ENCODE measurements at regions not wholly inside any gene's neighbourhood (a gene's known extent, or its start where the extent isn't known, plus 50 kb on each side); places are given as distances from the start of the nearest gene placed in this dataset.

GRCh38 chr12:38144049-38144448 lies 172.5 kb upstream of the ALG10B start:
- Histone ChIP-seq H3K9ac (no peak overlapping the region), H3K27me3 (ENCODE audit: insufficient read depth) (no peaks in the 10 kb centered on the region), H3K36me3 (replicated peaks in 1 of 2; ENCODE audit: control insufficient read depth in 1 of 2, insufficient read depth in 2 of 2, low read length in 1 of 2) (no peaks in the 10 kb centered on the region), H3K9me2 (no peaks in the 10 kb centered on the region), H3K9me3 (no peaks in the 10 kb centered on the region), H4K20me1 (ENCODE audit: insufficient read depth) (no peaks in the 10 kb centered on the region), H2AFZ (ENCODE audit: low read depth) (no peak overlapping the region), H3K27ac (ENCODE audit: low read depth in 2 of 2, low read length in 1 of 2) (no peak overlapping the region), H3K4me1 (ENCODE audit: control insufficient read depth in 1 of 2, insufficient read depth in 2 of 2, low read depth in 1 of 2, low read length in 1 of 2) (no peaks in the 10 kb centered on the region), H3F3A (replicated peaks; ENCODE audit: insufficient read depth) (peaks cover 4% of the 10 kb centered on the region), H3K4me2 (no peak overlapping the region), H3K79me2 (ENCODE audit: insufficient read depth) (no peaks in the 10 kb centered on the region), H3K4me3 (ENCODE audit: low read depth in 2 of 2, low read length in 1 of 2) (no peak overlapping the region)
- TF ChIP-seq IRF3 (IDR thresholded peaks at IDR 0.05; ENCODE audit: low read depth, low read length) (no peak), RCOR1 (IDR thresholded peaks at IDR 0.05; ENCODE audit: low read length) (no peak), TAF1 (IDR thresholded peaks at IDR 0.05; ENCODE audit: borderline replicate concordance, low read depth, low read length) (no peak), EZH2phosphoT487 (IDR thresholded peaks at IDR 0.05; ENCODE audit: borderline replicate concordance, low read depth) (no peak), REST (IDR thresholded peaks at IDR 0.05; ENCODE audit: low read depth, low read length) (no peak), GATA2 (CRISPR knock-in tag; IDR thresholded peaks at IDR 0.05) (no peak), MXI1 (IDR thresholded peaks at IDR 0.05; ENCODE audit: low read depth, low read length) (no peak), CHD2 (IDR thresholded peaks at IDR 0.05; ENCODE audit: low read length, partially characterized antibody) (no peak)
- POLR2A ChIA-PET, result no interaction called here
- DNase-seq, result no peak
- CTCF ChIA-PET, result interaction anchor here (1.1 kb wide), 1 partner anchor 1130 kb away, joined by 4 read pairs; no protein-coding TSS in a partner anchor
- WGBS (ENCODE audit: low lambda C conversion rate), result 7% methylated on average over 4 of the region's 4 CpGs

GRCh38 chr12:38144601-38145436 lies 171.8 kb upstream of the ALG10B start:
- Histone ChIP-seq H3K27me3 (ENCODE audit: insufficient read depth) (no peaks in the 10 kb centered on the region), H3F3A (replicated peaks; ENCODE audit: insufficient read depth) (peaks cover 6% of the 10 kb centered on the region), H3K4me1 (ENCODE audit: control insufficient read depth in 1 of 2, insufficient read depth in 2 of 2, low read depth in 1 of 2, low read length in 1 of 2) (no peaks in the 10 kb centered on the region), H3K27ac (ENCODE audit: low read depth in 2 of 2, low read length in 1 of 2) (no peak overlapping the region), H3K36me3 (replicated peaks in 1 of 2; ENCODE audit: control insufficient read depth in 1 of 2, insufficient read depth in 2 of 2, low read length in 1 of 2) (no peaks in the 10 kb centered on the region), H3K9ac (no peak overlapping the region), H3K79me2 (ENCODE audit: insufficient read depth) (no peaks in the 10 kb centered on the region), H3K4me3 (ENCODE audit: low read depth in 2 of 2, low read length in 1 of 2) (no peak overlapping the region; a peak in 1 of 4 replicates), H3K4me2 (no peak overlapping the region), H2AFZ (ENCODE audit: low read depth) (no peak overlapping the region), H3K9me3 (no peaks in the 10 kb centered on the region), H3K9me2 (no peaks in the 10 kb centered on the region), H4K20me1 (ENCODE audit: insufficient read depth) (no peaks in the 10 kb centered on the region)
- TF ChIP-seq MAX (IDR thresholded peaks at IDR 0.05; ENCODE audit: low read depth) (no peak), MXI1 (IDR thresholded peaks at IDR 0.05; ENCODE audit: low read depth, low read length) (no peak)
- no peak for DNase-seq
- ChIA-PET CTCF (interaction anchor here (1.1 kb wide), 1 partner anchor 1129 kb away, joined by 4 read pairs; no protein-coding TSS in a partner anchor), POLR2A (no interaction called here)
- 14% methylated on average over 16 of the region's 17 CpGs for WGBS (ENCODE audit: low lambda C conversion rate)

Measured in SK-N-SH (cell line).